HepG2 (cell line): ENCODE measurements at regions not wholly inside any gene's neighbourhood (a gene's known extent, or its start where the extent isn't known, plus 50 kb on each side); places are given as distances from the start of the nearest gene placed in this dataset.

Experiments
- ATF7 ChIP-seq, 2 experiments: fragments of 450-650 bp in 1 of 2; sonication (generic) in 1 of 2; formaldehyde crosslinking in 1 of 2; IDR thresholded peaks; 2 replicates each; pipeline versions ENCODE4 v1.4.0 to v1.6.1; 2016 to 2020; ENCODE audit warnings: antibody characterized with exemption in 1 of 2, mild to moderate bottlenecking in 1 of 2, missing genetic modification reagents in 1 of 2
- ATM ChIP-seq: fragments of 450-650 bp; IDR thresholded peaks from 2 replicates; pipeline ENCODE4 v1.7.1; 2017; ENCODE audit warnings: mild to moderate bottlenecking, borderline replicate concordance
- BCL3 ChIP-seq: sonication (generic); formaldehyde crosslinking; IDR thresholded peaks from 2 replicates; pipeline ENCODE4 v1.5.1; 2020; ENCODE audit warnings: mild to moderate bottlenecking, missing genetic modification reagents, moderate library complexity
- BCL6 ChIP-seq: IDR thresholded peaks from 2 replicates; pipeline ENCODE4 v1.6.1; 2016; ENCODE audit warnings: missing genetic modification reagents, missing compliant biosample characterization
- CENPT ChIP-seq: sonication (generic); formaldehyde crosslinking; IDR thresholded peaks from 2 replicates; pipeline ENCODE4 v1.8.0; 2022; ENCODE audit warnings: low read depth, mild to moderate bottlenecking, moderate library complexity, missing genetic modification reagents
- DDIT3 ChIP-seq: sonication (generic); formaldehyde crosslinking; IDR thresholded peaks from 2 replicates; pipeline ENCODE4 v1.4.0; 2020; ENCODE audit warnings: mild to moderate bottlenecking, missing genetic modification reagents
- DNMT1 ChIP-seq: sonication (generic); formaldehyde crosslinking; IDR thresholded peaks from 2 replicates; pipeline ENCODE4 v1.5.1; 2020; ENCODE audit warnings: mild to moderate bottlenecking, missing genetic modification reagents
- FOXK2 ChIP-seq: fragments of 450-650 bp; IDR thresholded peaks from 2 replicates; pipeline ENCODE4 v1.6.1; 2016
- KDM6A ChIP-seq: IDR thresholded peaks from 2 replicates; pipeline ENCODE4 v1.6.1; 2016; ENCODE audit warnings: low read depth
- MEIS2 ChIP-seq: sonication (generic); formaldehyde crosslinking; IDR thresholded peaks from 2 replicates; pipeline ENCODE4 v1.9.0; 2021; ENCODE audit warnings: mild to moderate bottlenecking, missing genetic modification reagents
- NCOR1 ChIP-seq: fragments of 200-600 bp; sonication (generic); IDR thresholded peaks from 2 replicates; pipeline ENCODE4 v1.7.0; 2017; ENCODE audit warnings: antibody characterized with exemption, low read length, borderline replicate concordance
- NPAS2 ChIP-seq: sonication (generic); formaldehyde crosslinking; IDR thresholded peaks from 2 replicates; pipeline ENCODE4 v1.8.0; 2022; ENCODE audit warnings: mild to moderate bottlenecking, missing genetic modification reagents, borderline replicate concordance
- NR3C1 ChIP-seq: sonication (generic); formaldehyde crosslinking; IDR thresholded peaks from 2 replicates; pipeline ENCODE4 v1.4.0; 2020; ENCODE audit warnings: missing genetic modification reagents
- REXO4 ChIP-seq: sonication (generic); formaldehyde crosslinking; IDR thresholded peaks from 2 replicates; pipeline ENCODE4 v1.8.0; 2022; ENCODE audit warnings: missing genetic modification reagents, mild to moderate bottlenecking, borderline replicate concordance
- SAP130 ChIP-seq: IDR thresholded peaks from 2 replicates; pipeline ENCODE4 v1.6.1; 2016; ENCODE audit warnings: low read depth
- SP4 ChIP-seq: sonication (generic); formaldehyde crosslinking; IDR thresholded peaks from 2 replicates; pipeline ENCODE4 v1.8.1; 2023; ENCODE audit warnings: mild to moderate bottlenecking, missing genetic modification reagents
- TFAP4 ChIP-seq: sonication (generic); IDR thresholded peaks from 2 replicates; pipeline ENCODE4 v1.6.1; 2016; ENCODE audit warnings: low read depth, borderline replicate concordance
- TGIF2 ChIP-seq: IDR thresholded peaks from 2 replicates; pipeline ENCODE4 v1.6.1; 2016; ENCODE audit warnings: control low read depth, missing compliant biosample characterization
- YY1 ChIP-seq: IDR thresholded peaks from 2 replicates; pipeline ENCODE4 v1.6.1; 2011; ENCODE audit warnings: low read length, low read depth, moderate library complexity, mild to moderate bottlenecking; ENCODE audit not compliant: insufficient read depth, insufficient replicate concordance
- ZBTB7B ChIP-seq: sonication (generic); formaldehyde crosslinking; IDR thresholded peaks from 2 replicates; pipeline ENCODE4 v1.4.0; 2020; ENCODE audit warnings: missing genetic modification reagents
- ZNF543 ChIP-seq: sonication (generic); formaldehyde crosslinking; IDR thresholded peaks from 2 replicates; pipeline ENCODE4 v1.4.0; 2020; ENCODE audit warnings: mild to moderate bottlenecking, missing genetic modification reagents
- ZNF646 ChIP-seq: sonication (generic); formaldehyde crosslinking; IDR thresholded peaks from 2 replicates; pipeline ENCODE4 v1.9.0; 2021; ENCODE audit warnings: mild to moderate bottlenecking, missing genetic modification reagents
- ZNF678 ChIP-seq: sonication (generic); formaldehyde crosslinking; IDR thresholded peaks from 2 replicates; pipeline ENCODE4 v1.4.0; 2020; ENCODE audit warnings: mild to moderate bottlenecking, missing genetic modification reagents

GRCh38 chr6:113699239-113699638, 157.9 kb upstream of the MARCKS start (continued):
- TF ChIP-seq ZBTB7B (CRISPR knock-in tag) (no peak), ZNF543 (CRISPR knock-in tag) (no peak), CENPT (CRISPR knock-in tag) (no peak), ATF7 (IDR thresholded peaks at IDR 0.05) (no peak), ATF7 (CRISPR knock-in tag; IDR thresholded peaks at IDR 0.05) (no peak), FOXK2 (no peak), TFAP4 (no peak), ZNF646 (CRISPR knock-in tag) (peak; percentile 97), TGIF2 (no peak), REXO4 (CRISPR knock-in tag) (no peak), NR3C1 (CRISPR knock-in tag) (no peak), NCOR1 (peak; percentile 50; the same call in 1 of the 2 replicates), YY1 (no peak), ATM (no peak), BCL6 (peak; percentile 52; the same call in 1 of the 2 replicates), ZNF678 (CRISPR knock-in tag) (no peak), SAP130 (CRISPR knock-in tag) (no peak), DNMT1 (CRISPR knock-in tag) (no peak), DDIT3 (no peak), MEIS2 (CRISPR knock-in tag) (no peak), NPAS2 (CRISPR knock-in tag) (no peak), KDM6A (CRISPR knock-in tag) (no peak), SP4 (CRISPR knock-in tag) (no peak), BCL3 (no peak)
